ENCODE measurements at regions not wholly inside any gene's neighbourhood (a gene's known extent, or its start where the extent isn't known, plus 50 kb on each side); places are given as distances from the start of the nearest gene placed in this dataset.

- no peak for DNase-seq (ENCODE audit: low read depth, low spot score)
These were observed 53.9 kb upstream of the IRX3 start for GRCh38 chr16:54340531-54340930.

- DNase-seq (ENCODE audit: low read depth, low spot score): no peak
These were observed 50.1 kb upstream of the IRX3 start for GRCh38 chr16:54336631-54337204.
